Panc1 (cell line): ENCODE measurements at regions not wholly inside any gene's neighbourhood (a gene's known extent, or its start where the extent isn't known, plus 50 kb on each side); places are given as distances from the start of the nearest gene placed in this dataset.

Experiments
- ATAC-seq: fragments of 200-7000 bp; cut with Tn5 transposase; 2 replicates; pipeline ENCODE4 v1.9.1; 2020; ENCODE audit warnings: mild to moderate bottlenecking, moderate library complexity
- BruUV-seq: library from RNA; stranded (reverse); fragments of 400-500 nt; replicated peaks from 2 replicates; lab custom pipeline; 2021; lab: Mats Ljungman, UMichigan
- CTCF ChIA-PET: fragments of 300-600 bp; sonication (Branson Sonifier 250); formaldehyde crosslinking; loops from one replicate; lab custom pipeline; 2022; ENCODE audit warnings: antibody characterized with exemption; lab: Charles Lee
- POLR2A ChIA-PET: fragments of 300-600 bp; sonication (Branson Sonifier 250); formaldehyde crosslinking; loops from one replicate; lab custom pipeline; 2022; ENCODE audit warnings: antibody characterized with exemption; lab: Charles Lee
- DNase-seq: peaks from one replicate; pipeline ENCODE4 v3.0.0-alpha.2; 2010; ENCODE audit warnings: low read depth, low spot score
- H3K27ac ChIP-seq: 2 replicates; pipeline ENCODE4 v1.5.1; 2011; ENCODE audit warnings: mild to moderate bottlenecking, low read length, inconsistent platforms
- H3K27me3 ChIP-seq: fragments of 200-500 bp; sonication (Bioruptor generic); 2 replicates; pipeline ENCODE4 v1.6.0; 2014; ENCODE audit warnings: low read length, inconsistent platforms; ENCODE audit not compliant: control insufficient read depth, insufficient read depth
- H3K36me3 ChIP-seq: fragments of 200-500 bp; sonication (Bioruptor generic); 2 replicates; pipeline ENCODE4 v1.5.1; 2014; ENCODE audit warnings: inconsistent platforms, mild to moderate bottlenecking, low read length, moderate library complexity; ENCODE audit not compliant: control insufficient read depth, insufficient read depth
- H3K4me1 ChIP-seq: 2 replicates; pipeline ENCODE4 v1.5.1; 2011; ENCODE audit warnings: inconsistent platforms, mild to moderate bottlenecking, low read length, moderate library complexity; ENCODE audit not compliant: control insufficient read depth, insufficient read depth
- H3K4me3 ChIP-seq, 2 experiments: 2 replicates each; pipeline ENCODE4 v1.5.1; 2011 to 2012; ENCODE audit warnings: low read depth in 2 of 2, low read length in 2 of 2, mild to moderate bottlenecking in 2 of 2, inconsistent platforms in 1 of 2, moderate library complexity in 1 of 2
- H3K9me3 ChIP-seq: fragments of 200-500 bp; sonication (Bioruptor generic); 2 replicates; pipeline ENCODE4 v1.5.1; 2014; ENCODE audit warnings: low read depth, mild to moderate bottlenecking, inconsistent platforms, low read length, moderate library complexity; ENCODE audit not compliant: control insufficient read depth, insufficient read depth
- POLR2AphosphoS5 ChIP-seq: IDR thresholded peaks from 2 replicates; pipeline ENCODE4 v1.6.1; 2012; ENCODE audit warnings: mild to moderate bottlenecking, low read depth, low read length, moderate library complexity
- SIN3A ChIP-seq: IDR thresholded peaks from 2 replicates; pipeline ENCODE4 v1.6.1; 2012; ENCODE audit warnings: low read depth, mild to moderate bottlenecking, low read length, moderate library complexity, borderline replicate concordance; ENCODE audit not compliant: insufficient read depth
- TCF7L2 ChIP-seq: IDR thresholded peaks from 2 replicates; pipeline ENCODE4 v1.6.1; 2011; ENCODE audit warnings: mild to moderate bottlenecking, low read depth, low read length, inconsistent platforms
- in situ Hi-C: cut with HindIII; loops from 2 replicates; pipeline ENCODE4 v1.10.0; 2016; ENCODE audit warnings: low sequenced_read_pairs, low pct_unique_long_range_greater_than_20kb
- intact Hi-C: fragments of 100-400 bp; cut with micrococcal nuclease; formaldehyde crosslinking; loops from one replicate; pipeline ENCODE4 v1.10.0; 2022; ENCODE audit not compliant: unreplicated experiment
- TF ChIP-seq, protein P1 (sequence below): fragments of 450-650 bp; IDR thresholded peaks from 2 replicates; pipeline ENCODE4 v1.5.1; 2017; ENCODE audit warnings: mild to moderate bottlenecking
- TF ChIP-seq, protein P2 (sequence below), 2 experiments: IDR thresholded peaks; 2 replicates each; pipeline ENCODE4 v1.6.1; 2011 to 2012; ENCODE audit warnings: low read depth in 2 of 2, control low read depth in 1 of 2, low read length in 1 of 2, mild to moderate bottlenecking in 1 of 2, moderate library complexity in 1 of 2; ENCODE audit not compliant: insufficient read depth in 1 of 2

DNA sequence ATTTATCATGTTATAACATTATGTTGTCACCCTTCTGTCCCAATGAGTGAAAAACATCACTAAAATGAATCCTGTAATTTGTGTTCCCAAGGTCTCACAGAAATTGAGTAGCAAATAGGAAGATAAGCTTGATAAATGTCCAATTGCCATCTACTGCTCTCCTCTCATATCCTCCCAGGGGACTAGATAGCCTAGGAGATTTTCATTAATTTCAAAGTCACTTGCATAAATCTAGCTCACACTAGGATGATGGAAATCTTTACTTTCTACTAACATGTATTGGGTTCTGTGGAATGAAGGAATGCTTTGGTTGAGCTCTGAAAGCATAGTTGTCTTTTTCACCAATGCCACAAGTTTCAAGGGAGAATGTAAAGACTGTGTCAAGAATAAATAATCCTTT is 605.5 kb upstream of the CDH7 start:
- no peak for TF ChIP-seq POLR2AphosphoS5
- TF ChIP-seq, protein P1, sequence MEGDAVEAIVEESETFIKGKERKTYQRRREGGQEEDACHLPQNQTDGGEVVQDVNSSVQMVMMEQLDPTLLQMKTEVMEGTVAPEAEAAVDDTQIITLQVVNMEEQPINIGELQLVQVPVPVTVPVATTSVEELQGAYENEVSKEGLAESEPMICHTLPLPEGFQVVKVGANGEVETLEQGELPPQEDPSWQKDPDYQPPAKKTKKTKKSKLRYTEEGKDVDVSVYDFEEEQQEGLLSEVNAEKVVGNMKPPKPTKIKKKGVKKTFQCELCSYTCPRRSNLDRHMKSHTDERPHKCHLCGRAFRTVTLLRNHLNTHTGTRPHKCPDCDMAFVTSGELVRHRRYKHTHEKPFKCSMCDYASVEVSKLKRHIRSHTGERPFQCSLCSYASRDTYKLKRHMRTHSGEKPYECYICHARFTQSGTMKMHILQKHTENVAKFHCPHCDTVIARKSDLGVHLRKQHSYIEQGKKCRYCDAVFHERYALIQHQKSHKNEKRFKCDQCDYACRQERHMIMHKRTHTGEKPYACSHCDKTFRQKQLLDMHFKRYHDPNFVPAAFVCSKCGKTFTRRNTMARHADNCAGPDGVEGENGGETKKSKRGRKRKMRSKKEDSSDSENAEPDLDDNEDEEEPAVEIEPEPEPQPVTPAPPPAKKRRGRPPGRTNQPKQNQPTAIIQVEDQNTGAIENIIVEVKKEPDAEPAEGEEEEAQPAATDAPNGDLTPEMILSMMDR, result no peak
- TF ChIP-seq SIN3A, result no peak
- TF ChIP-seq TCF7L2, result no peak
- TF ChIP-seq, protein P2, sequence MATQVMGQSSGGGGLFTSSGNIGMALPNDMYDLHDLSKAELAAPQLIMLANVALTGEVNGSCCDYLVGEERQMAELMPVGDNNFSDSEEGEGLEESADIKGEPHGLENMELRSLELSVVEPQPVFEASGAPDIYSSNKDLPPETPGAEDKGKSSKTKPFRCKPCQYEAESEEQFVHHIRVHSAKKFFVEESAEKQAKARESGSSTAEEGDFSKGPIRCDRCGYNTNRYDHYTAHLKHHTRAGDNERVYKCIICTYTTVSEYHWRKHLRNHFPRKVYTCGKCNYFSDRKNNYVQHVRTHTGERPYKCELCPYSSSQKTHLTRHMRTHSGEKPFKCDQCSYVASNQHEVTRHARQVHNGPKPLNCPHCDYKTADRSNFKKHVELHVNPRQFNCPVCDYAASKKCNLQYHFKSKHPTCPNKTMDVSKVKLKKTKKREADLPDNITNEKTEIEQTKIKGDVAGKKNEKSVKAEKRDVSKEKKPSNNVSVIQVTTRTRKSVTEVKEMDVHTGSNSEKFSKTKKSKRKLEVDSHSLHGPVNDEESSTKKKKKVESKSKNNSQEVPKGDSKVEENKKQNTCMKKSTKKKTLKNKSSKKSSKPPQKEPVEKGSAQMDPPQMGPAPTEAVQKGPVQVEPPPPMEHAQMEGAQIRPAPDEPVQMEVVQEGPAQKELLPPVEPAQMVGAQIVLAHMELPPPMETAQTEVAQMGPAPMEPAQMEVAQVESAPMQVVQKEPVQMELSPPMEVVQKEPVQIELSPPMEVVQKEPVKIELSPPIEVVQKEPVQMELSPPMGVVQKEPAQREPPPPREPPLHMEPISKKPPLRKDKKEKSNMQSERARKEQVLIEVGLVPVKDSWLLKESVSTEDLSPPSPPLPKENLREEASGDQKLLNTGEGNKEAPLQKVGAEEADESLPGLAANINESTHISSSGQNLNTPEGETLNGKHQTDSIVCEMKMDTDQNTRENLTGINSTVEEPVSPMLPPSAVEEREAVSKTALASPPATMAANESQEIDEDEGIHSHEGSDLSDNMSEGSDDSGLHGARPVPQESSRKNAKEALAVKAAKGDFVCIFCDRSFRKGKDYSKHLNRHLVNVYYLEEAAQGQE (IDR thresholded peaks at IDR 0.05; ENCODE audit: insufficient read depth in 1 of 2, low read depth in 2 of 2, low read length in 1 of 2), result no peak
- H3K4me3 ChIP-seq, result no peak overlapping the region
- BruUV-seq, result no TSS peak
- H3K36me3 ChIP-seq, result no peaks in the 10 kb centered on the region
- H3K27me3 ChIP-seq, result no peaks in the 10 kb centered on the region
- in situ Hi-C loops (no loop called here), intact Hi-C loops (no loop called here)
- ATAC-seq (no peak), DNase-seq (no peak)
- ChIA-PET POLR2A (no interaction called here), CTCF (no interaction called here)
- no peak overlapping the region for H3K27ac ChIP-seq
- H3K4me1 ChIP-seq, result no peaks in the 10 kb centered on the region
- no peaks in the 10 kb centered on the region for H3K9me3 ChIP-seq

DNA sequence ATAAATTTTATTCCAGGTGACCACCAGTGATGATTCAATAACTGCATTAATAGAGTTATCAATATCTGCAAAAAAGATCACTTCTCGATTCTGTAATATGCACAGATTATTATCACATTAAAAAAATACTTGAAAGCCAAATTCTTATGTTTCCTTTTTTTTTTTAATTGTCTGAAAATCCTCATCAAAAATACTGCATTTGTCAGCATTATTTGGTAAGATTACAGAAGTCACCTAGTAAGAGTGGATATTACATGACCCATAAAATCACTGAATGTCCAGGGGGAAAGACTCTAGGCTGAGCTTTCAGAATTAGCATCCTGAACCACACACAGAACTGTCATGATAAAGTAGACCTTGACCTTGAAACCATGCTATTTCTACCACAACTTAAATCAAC is 617.2 kb upstream of the CDH7 start:
- H3K36me3 ChIP-seq, result no peaks in the 10 kb centered on the region
- no peaks in the 10 kb centered on the region for H3K9me3 ChIP-seq
- in situ Hi-C loops, result no loop called here
- H3K27ac ChIP-seq, result no peak overlapping the region
- no peak for TF ChIP-seq TCF7L2
- TF ChIP-seq, protein P2 (IDR thresholded peaks at IDR 0.05; ENCODE audit: insufficient read depth in 1 of 2, low read depth in 2 of 2, low read length in 1 of 2), result no peak
- TF ChIP-seq, protein P1, result no peak
- TF ChIP-seq SIN3A, result no peak
- TF ChIP-seq POLR2AphosphoS5, result no peak
- no peak for DNase-seq
- H3K27me3 ChIP-seq, result no peaks in the 10 kb centered on the region
- no peak overlapping the region for H3K4me3 ChIP-seq
- ChIA-PET CTCF (no interaction called here), POLR2A (no interaction called here)
- BruUV-seq, result no TSS peak
- no peaks in the 10 kb centered on the region for H3K4me1 ChIP-seq
- ATAC-seq, result no peak
- intact Hi-C loops, result no loop called here
